ENCODE measurements at regions not wholly inside any gene's neighbourhood (a gene's known extent, or its start where the extent isn't known, plus 50 kb on each side); places are given as distances from the start of the nearest gene placed in this dataset.

DNA sequence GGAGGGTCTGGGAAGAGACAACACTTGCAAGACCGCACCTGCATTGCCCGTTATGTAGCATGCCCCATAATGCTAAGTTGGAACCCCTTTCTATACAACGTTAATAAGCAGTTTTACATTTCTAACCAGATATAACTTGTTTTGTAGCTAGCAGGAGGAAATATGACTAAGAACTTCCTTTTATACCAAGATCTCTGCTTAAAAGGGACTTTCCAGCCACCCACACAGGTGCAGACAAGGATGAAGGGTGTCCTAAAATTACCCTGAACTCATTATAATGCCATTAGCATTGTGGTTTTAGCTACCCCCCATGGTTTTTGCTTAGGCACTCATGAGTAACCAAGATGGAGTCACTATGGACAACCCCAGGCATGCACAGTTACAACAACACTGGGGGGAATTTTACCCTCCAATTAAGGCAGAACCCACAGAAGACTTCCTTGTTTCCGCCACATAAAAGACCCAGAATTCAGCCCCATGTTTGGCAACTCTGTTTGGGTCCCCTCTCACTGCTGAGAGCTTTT, 362.8 kb downstream of the CBLN2 start:
- no peak for TF ChIP-seq TAF1 (IDR thresholded peaks at IDR 0.05; ENCODE audit: borderline replicate concordance, insufficient read depth, low read length)
- no peak for TF ChIP-seq POLR2AphosphoS5 (IDR thresholded peaks at IDR 0.05; ENCODE audit: low read depth, low read length)
- no peak for TF ChIP-seq SIN3A (IDR thresholded peaks at IDR 0.05; ENCODE audit: borderline replicate concordance, insufficient read depth, low read length)
- TF ChIP-seq, protein P1, sequence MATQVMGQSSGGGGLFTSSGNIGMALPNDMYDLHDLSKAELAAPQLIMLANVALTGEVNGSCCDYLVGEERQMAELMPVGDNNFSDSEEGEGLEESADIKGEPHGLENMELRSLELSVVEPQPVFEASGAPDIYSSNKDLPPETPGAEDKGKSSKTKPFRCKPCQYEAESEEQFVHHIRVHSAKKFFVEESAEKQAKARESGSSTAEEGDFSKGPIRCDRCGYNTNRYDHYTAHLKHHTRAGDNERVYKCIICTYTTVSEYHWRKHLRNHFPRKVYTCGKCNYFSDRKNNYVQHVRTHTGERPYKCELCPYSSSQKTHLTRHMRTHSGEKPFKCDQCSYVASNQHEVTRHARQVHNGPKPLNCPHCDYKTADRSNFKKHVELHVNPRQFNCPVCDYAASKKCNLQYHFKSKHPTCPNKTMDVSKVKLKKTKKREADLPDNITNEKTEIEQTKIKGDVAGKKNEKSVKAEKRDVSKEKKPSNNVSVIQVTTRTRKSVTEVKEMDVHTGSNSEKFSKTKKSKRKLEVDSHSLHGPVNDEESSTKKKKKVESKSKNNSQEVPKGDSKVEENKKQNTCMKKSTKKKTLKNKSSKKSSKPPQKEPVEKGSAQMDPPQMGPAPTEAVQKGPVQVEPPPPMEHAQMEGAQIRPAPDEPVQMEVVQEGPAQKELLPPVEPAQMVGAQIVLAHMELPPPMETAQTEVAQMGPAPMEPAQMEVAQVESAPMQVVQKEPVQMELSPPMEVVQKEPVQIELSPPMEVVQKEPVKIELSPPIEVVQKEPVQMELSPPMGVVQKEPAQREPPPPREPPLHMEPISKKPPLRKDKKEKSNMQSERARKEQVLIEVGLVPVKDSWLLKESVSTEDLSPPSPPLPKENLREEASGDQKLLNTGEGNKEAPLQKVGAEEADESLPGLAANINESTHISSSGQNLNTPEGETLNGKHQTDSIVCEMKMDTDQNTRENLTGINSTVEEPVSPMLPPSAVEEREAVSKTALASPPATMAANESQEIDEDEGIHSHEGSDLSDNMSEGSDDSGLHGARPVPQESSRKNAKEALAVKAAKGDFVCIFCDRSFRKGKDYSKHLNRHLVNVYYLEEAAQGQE (IDR thresholded peaks at IDR 0.05; ENCODE audit: insufficient read depth in 1 of 2, low read depth in 2 of 2, low read length in 2 of 2): no peak

DNA sequence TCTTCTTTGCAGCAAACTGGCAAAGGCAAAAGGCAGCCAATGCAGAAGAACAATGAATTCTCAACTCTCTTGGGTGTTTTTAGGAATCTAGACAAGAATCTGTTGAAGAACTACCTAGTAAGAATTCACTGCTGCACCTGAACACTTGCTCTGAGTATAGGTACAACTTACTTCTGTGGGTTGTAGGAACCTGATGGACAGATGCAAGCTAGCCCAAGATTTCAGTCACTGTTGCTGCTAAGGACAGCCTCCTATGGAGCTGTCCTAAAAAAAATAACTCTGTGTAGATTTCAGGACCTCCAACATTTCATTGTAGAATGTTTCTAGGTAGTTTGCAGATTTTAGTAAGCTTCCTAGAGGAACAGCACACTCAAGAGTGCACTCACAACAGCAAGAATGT, 363.5 kb downstream of the CBLN2 start:
- TF ChIP-seq POLR2AphosphoS5 (IDR thresholded peaks at IDR 0.05; ENCODE audit: low read depth, low read length): no peak
- no peak for TF ChIP-seq FOXP2 (optimal IDR thresholded peaks at IDR 0.05; ENCODE audit: borderline replicate concordance, extremely low read depth, extremely low read length, insufficient read depth)
- TF ChIP-seq TAF1 (IDR thresholded peaks at IDR 0.05; ENCODE audit: borderline replicate concordance, insufficient read depth, low read length): no peak
- TF ChIP-seq, protein P1 (IDR thresholded peaks at IDR 0.05; ENCODE audit: insufficient read depth in 1 of 2, low read depth in 2 of 2, low read length in 2 of 2): no peak
- TF ChIP-seq SIN3A (IDR thresholded peaks at IDR 0.05; ENCODE audit: borderline replicate concordance, insufficient read depth, low read length): no peak

DNA sequence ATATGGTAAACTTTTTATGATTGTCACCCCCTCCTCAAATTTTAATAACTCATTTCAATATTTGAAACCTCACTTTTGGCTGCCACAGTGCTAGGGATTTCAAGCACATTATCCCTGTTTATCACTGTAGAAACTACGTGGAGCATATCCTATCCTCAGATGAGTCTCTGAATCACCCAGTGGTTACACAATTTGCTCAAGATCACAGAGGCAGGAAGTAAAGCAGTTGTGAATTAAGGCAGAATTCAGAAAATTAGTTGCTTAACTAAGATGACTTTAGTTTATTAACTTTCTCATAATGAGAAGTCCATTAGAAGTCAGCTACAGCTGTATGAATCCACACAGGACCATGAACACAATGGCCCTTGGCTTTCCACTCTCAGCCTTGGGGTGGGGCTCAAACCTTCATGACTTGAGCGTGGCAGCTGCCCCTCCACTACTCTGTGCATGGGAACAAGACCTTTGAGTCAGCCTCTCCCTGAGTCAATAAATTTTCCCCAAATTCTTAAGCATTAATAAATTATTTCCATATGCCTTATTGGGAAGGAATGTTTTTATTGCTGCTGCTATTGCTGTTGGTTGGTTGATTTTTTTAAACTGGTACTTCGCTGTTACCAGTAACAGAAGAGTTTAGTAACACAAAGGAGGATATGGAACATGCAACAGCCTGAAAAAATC, 369.0 kb downstream of the CBLN2 start:
- TF ChIP-seq, protein P1 (IDR thresholded peaks at IDR 0.05; ENCODE audit: insufficient read depth in 1 of 2, low read depth in 2 of 2, low read length in 2 of 2): no peak
- TF ChIP-seq TAF1 (IDR thresholded peaks at IDR 0.05; ENCODE audit: borderline replicate concordance, insufficient read depth, low read length) (no peak), FOXP2 (optimal IDR thresholded peaks at IDR 0.05; ENCODE audit: borderline replicate concordance, extremely low read depth, extremely low read length, insufficient read depth) (no peak), SIN3A (IDR thresholded peaks at IDR 0.05; ENCODE audit: borderline replicate concordance, insufficient read depth, low read length) (no peak), POLR2AphosphoS5 (IDR thresholded peaks at IDR 0.05; ENCODE audit: low read depth, low read length) (no peak)

DNA sequence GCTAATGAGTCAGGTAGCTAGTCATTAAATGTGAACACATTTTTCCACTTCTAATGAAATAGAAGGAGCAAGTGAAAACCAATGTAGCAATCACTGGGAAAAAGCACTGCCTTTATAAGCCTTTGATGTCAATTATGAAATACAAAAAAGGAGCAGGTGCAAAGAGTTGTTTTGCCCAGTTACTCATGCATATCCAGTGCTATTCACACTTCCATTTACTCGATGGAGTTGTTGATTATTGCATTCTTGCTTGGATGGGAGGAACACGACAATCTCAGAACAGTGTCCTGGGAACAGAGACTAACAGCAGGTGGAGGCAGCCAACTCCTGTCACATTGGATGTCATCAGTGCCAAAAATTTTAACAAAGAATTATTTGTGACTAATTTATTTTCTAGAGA, 372.5 kb downstream of the CBLN2 start:
- TF ChIP-seq FOXP2 (optimal IDR thresholded peaks at IDR 0.05; ENCODE audit: borderline replicate concordance, extremely low read depth, extremely low read length, insufficient read depth): no peak
- TF ChIP-seq, protein P1 (IDR thresholded peaks at IDR 0.05; ENCODE audit: insufficient read depth in 1 of 2, low read depth in 2 of 2, low read length in 2 of 2): no peak

DNA sequence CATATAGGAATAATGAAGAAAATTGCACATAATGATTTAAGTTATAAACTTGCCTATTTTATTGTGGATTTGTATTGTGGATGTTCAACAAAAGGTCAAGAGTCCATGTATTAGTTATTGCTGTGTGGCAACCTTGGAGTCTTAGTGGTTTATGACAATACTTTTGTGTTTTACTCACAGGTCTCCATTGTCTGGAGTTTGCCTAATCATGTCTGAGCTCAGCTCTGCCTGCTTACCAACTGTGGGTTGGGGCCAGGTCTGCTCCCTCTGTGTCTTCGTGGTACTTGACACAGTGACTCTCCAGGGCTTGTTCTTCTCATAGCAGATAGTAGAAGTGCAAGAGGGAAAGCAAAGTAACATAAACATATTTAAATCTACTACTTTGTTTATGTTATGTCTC, 382.5 kb downstream of the CBLN2 start:
- TF ChIP-seq SIN3A (IDR thresholded peaks at IDR 0.05; ENCODE audit: borderline replicate concordance, insufficient read depth, low read length) (no peak), FOXP2 (optimal IDR thresholded peaks at IDR 0.05; ENCODE audit: borderline replicate concordance, extremely low read depth, extremely low read length, insufficient read depth) (no peak), TAF1 (IDR thresholded peaks at IDR 0.05; ENCODE audit: borderline replicate concordance, insufficient read depth, low read length) (no peak), POLR2AphosphoS5 (IDR thresholded peaks at IDR 0.05; ENCODE audit: low read depth, low read length) (no peak)
- TF ChIP-seq, protein P1 (IDR thresholded peaks at IDR 0.05; ENCODE audit: insufficient read depth in 1 of 2, low read depth in 2 of 2, low read length in 2 of 2): no peak

Measured in PFSK-1 (cell line).